ENCODE measurements at regions not wholly inside any gene's neighbourhood (a gene's known extent, or its start where the extent isn't known, plus 50 kb on each side); places are given as distances from the start of the nearest gene placed in this dataset.
"Not testable (repeated sequence)": the region's sequence is repeated elsewhere in the genome, so short reads cannot be mapped to it uniquely, and the experiment has no call there.

- DNase-seq = no peak
These were observed 921.4 kb downstream of the MCTP2 start for GRCh38 chr15:95152741-95153140.

- DNase-seq = not testable (repeated sequence)
These were observed 921.8 kb downstream of the MCTP2 start for GRCh38 chr15:95153201-95153600.

- DNase-seq = no peak
These were observed 929.0 kb downstream of the MCTP2 start for GRCh38 chr15:95160316-95160715.

GRCh38 chr15:95162069-95162468, 930.7 kb downstream of the MCTP2 start:
- no peak for DNase-seq

- no peak for DNase-seq
These were observed 931.2 kb downstream of the MCTP2 start for GRCh38 chr15:95162531-95162930.

GRCh38 chr15:95162967-95163531, 931.7 kb downstream of the MCTP2 start:
- no peak for DNase-seq

- DNase-seq = no peak
These were observed 936.8 kb downstream of the MCTP2 start for GRCh38 chr15:95168152-95168551.

- DNase-seq = no peak
These were observed 937.6 kb downstream of the MCTP2 start for GRCh38 chr15:95168951-95169431.

GRCh38 chr15:95169541-95170459, 938.4 kb downstream of the MCTP2 start:
- no peak for DNase-seq

- no peak for DNase-seq
These were observed 939.4 kb downstream of the MCTP2 start for GRCh38 chr15:95170561-95171380.

- no peak for DNase-seq
These were observed 940.2 kb downstream of the MCTP2 start for GRCh38 chr15:95171564-95171963.

- DNase-seq = no peak
These were observed 943.2 kb downstream of the MCTP2 start for GRCh38 chr15:95174301-95175259.

GRCh38 chr15:95175914-95176658, 944.7 kb downstream of the MCTP2 start:
- no peak for DNase-seq

- DNase-seq = no peak
These were observed 945.6 kb downstream of the MCTP2 start for GRCh38 chr15:95176794-95177577.

- no peak for DNase-seq
These were observed 949.2 kb downstream of the MCTP2 start for GRCh38 chr15:95180530-95180929.

- no peak for DNase-seq
These were observed 950.7 kb downstream of the MCTP2 start for GRCh38 chr15:95182091-95182490.

GRCh38 chr15:95192923-95193322, 961.6 kb downstream of the MCTP2 start:
- DNase-seq = no peak

- DNase-seq = no peak
These were observed 963.4 kb downstream of the MCTP2 start for GRCh38 chr15:95194746-95195145.

- DNase-seq = no peak
These were observed 965.0 kb downstream of the MCTP2 start for GRCh38 chr15:95196176-95196915.
